ENCODE measurements at regions not wholly inside any gene's neighbourhood (a gene's known extent, or its start where the extent isn't known, plus 50 kb on each side); places are given as distances from the start of the nearest gene placed in this dataset.

DNA sequence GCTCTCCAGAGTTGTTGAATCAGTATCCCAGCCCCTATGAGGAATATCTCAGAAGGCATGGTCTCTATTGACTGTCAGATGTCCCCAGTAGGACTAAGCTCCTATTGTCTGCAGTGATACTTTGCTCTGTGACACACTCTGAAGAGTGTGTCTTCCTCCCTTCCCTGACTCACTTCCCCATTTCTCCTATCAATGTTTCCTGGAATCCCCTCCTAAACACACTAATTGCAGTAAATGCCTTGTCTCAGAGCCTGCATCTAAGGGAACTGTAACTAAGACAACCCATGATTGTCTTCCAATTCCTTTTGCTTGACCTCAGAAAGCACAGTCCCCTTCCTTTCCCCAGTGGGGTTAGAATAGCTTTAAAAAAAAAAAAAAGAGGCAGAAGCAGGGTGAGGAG lies 397.3 kb upstream of the PROK2 start:
- TF ChIP-seq, protein P1, sequence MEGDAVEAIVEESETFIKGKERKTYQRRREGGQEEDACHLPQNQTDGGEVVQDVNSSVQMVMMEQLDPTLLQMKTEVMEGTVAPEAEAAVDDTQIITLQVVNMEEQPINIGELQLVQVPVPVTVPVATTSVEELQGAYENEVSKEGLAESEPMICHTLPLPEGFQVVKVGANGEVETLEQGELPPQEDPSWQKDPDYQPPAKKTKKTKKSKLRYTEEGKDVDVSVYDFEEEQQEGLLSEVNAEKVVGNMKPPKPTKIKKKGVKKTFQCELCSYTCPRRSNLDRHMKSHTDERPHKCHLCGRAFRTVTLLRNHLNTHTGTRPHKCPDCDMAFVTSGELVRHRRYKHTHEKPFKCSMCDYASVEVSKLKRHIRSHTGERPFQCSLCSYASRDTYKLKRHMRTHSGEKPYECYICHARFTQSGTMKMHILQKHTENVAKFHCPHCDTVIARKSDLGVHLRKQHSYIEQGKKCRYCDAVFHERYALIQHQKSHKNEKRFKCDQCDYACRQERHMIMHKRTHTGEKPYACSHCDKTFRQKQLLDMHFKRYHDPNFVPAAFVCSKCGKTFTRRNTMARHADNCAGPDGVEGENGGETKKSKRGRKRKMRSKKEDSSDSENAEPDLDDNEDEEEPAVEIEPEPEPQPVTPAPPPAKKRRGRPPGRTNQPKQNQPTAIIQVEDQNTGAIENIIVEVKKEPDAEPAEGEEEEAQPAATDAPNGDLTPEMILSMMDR (IDR thresholded peaks at IDR 0.05), result no peak
- no peak for TF ChIP-seq POLR2A (IDR thresholded peaks at IDR 0.05)

Measured in right lobe of liver (tissue), 4 donors.